Activated naive CD4-positive, alpha-beta T cell treated with anti-CD3 and anti-CD28 coated beads, Interleukin-2, amount 50 U/mL, for 24 hours (primary cell): ENCODE measurements at regions not wholly inside any gene's neighbourhood (a gene's known extent, or its start where the extent isn't known, plus 50 kb on each side); places are given as distances from the start of the nearest gene placed in this dataset.
"Not testable (repeated sequence)": the region's sequence is repeated elsewhere in the genome, so short reads cannot be mapped to it uniquely, and the experiment has no call there.

Experiments used
- H3K27ac Mint-ChIP-seq: one replicate; pipeline ENCODE4 v1.8.0; 2021; ENCODE audit warnings: mild to moderate bottlenecking, mixed read lengths
- H3K27me3 Mint-ChIP-seq: one replicate; pipeline ENCODE4 v1.8.0; 2021; ENCODE audit warnings: mixed read lengths
- H3K36me3 Mint-ChIP-seq: one replicate; pipeline ENCODE4 v1.8.0; 2021; ENCODE audit warnings: mixed read lengths
- H3K4me1 Mint-ChIP-seq: one replicate; pipeline ENCODE4 v1.8.0; 2021; ENCODE audit warnings: mixed read lengths
- H3K4me3 Mint-ChIP-seq: one replicate; pipeline ENCODE4 v1.8.0; 2021; ENCODE audit warnings: mild to moderate bottlenecking, mixed read lengths
- H3K9me3 Mint-ChIP-seq: one replicate; pipeline ENCODE4 v1.8.0; 2021; ENCODE audit warnings: mixed read lengths

DNA sequence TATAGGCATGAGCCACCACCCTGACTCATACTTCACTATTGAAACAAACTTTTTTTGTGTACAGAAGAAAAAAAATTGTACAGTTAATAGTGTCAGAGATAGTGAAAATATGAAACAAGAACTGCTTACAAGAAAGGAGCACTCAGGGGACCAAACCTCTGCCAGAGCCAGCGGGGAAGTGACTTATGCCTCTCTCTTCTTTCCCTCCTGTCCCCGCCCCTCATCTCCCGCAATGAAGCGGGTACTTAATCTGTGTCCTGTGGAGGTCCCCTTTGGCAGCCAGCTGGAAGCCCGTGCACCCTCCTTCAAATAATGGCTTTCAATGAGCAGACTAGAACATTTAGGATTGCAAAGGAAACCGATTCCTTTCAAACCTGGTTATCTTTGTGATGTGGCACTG lies 51.5 kb downstream of the PPIAL4A start:
- not testable (repeated sequence) for H3K36me3 Mint-ChIP-seq, H3K9me3 Mint-ChIP-seq, H3K27me3 Mint-ChIP-seq
- peaks cover 40% of the 10 kb centered on the region for H3K4me1 Mint-ChIP-seq
- peak overlapping the region; percentile 98 for H3K27ac Mint-ChIP-seq
- H3K4me3 Mint-ChIP-seq, result peak overlapping the region; percentile 94

DNA sequence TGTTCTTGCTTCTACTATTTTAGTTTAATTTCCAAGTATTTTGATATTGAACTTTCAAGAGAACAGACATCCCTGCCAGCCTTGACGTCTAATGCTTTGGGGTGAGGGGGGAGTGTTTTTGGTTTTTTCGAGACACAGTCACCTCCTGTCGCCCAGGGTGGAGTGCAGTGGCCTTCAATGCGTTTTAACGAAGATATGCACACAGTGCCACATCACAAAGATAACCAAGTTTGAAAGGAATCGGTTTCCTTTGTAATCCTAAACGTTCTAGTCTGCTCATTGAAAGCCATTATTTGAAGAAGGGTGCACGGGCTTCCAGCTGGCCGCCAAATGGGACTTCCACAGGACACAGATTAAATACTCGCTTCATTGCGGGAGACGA lies 52.3 kb downstream of the PPIAL4A start:
- H3K27me3 Mint-ChIP-seq, H3K9me3 Mint-ChIP-seq, H3K36me3 Mint-ChIP-seq: not testable (repeated sequence)
- Mint-ChIP-seq H3K27ac (peak overlapping the region; percentile 100), H3K4me3 (peak overlapping the region; percentile 94), H3K4me1 (peaks cover 40% of the 10 kb centered on the region)

DNA sequence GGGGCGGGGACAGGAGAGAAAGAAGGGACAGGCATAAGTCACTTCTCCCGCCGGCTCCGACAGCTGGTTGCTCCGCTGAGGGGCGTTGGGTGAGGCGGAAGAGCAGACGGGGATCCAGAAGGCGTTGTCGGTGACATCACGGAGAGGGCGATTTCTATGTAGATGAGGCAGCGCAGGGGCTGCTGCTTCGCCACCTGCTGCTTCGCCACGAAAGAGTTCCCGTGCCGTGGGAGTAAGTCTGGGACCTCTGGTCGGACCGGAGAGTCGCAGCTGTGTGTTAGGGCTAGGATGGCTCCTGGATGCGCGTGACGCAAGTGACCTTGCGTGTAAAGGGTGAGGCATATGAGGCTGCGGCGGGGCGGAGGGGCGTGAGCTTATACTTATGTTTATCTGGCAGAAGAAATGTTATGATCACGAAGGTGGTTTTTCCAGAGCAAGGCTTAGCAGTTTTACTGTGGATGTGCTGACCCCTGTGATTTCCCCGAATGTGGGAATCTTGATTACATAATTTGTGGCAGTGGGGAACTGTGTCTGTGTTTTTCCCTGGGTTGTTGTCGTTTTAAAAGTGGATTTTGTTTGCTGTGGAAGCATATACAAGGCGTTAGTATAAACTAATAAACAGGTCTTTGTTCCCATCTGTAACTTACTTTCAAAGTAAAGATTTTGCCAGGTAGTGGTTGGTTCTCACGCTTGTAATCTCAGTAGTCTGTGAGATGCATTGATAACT lies 52.8 kb downstream of the PPIAL4A start:
- peak overlapping the region; percentile 94 for H3K4me3 Mint-ChIP-seq
- H3K9me3 Mint-ChIP-seq, H3K36me3 Mint-ChIP-seq, H3K27me3 Mint-ChIP-seq: not testable (repeated sequence)
- peak overlapping the region; percentile 100 for H3K27ac Mint-ChIP-seq
- H3K4me1 Mint-ChIP-seq, result peaks cover 40% of the 10 kb centered on the region

DNA sequence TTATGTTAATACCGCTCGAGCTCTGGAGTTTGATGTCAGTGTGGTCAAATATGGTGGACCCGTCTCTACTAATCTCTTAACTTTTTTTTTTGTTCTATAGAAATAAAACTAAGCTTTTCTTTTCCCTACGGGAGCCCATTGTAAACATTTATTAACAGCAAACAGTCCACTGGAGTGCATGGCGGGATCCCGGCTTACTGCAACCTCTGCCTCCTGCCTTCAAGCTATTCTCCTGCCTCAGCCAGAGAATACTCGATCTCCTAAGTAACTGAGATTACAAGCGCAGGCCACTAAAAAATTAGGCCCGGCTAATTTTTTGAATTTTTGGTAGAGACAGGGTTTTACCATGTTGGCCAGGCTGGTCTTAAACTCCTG lies 53.4 kb downstream of the PPIAL4A start:
- Mint-ChIP-seq H3K4me3 (peak overlapping the region; percentile 94), H3K4me1 (peaks cover 42% of the 10 kb centered on the region), H3K27ac (peak overlapping the region; percentile 100)
- not testable (repeated sequence) for H3K9me3 Mint-ChIP-seq, H3K36me3 Mint-ChIP-seq, H3K27me3 Mint-ChIP-seq

DNA sequence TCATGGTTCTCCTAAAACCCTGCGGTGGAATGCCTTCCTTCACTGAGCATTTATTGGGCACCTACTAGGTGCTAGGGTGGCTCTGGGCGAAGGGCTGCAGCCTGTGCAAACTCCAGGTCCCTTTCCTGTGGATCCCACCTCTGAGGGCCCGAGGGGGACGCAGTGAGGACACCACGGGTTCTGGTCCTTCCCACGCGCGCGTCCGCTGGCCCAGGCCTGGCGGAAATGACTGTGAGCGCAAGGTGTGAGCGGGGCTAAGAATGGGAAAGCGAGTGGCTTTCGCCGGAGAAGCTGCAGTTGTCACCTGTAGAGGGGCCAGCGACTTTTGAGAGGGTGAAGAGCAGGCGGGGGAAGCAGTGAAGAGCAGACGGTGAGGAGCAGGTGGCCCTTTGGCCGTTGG lies 55.1 kb downstream of the PPIAL4A start:
- peaks cover 34% of the 10 kb centered on the region for H3K4me1 Mint-ChIP-seq
- not testable (repeated sequence) for H3K27ac Mint-ChIP-seq, H3K9me3 Mint-ChIP-seq, H3K4me3 Mint-ChIP-seq, H3K36me3 Mint-ChIP-seq, H3K27me3 Mint-ChIP-seq

DNA sequence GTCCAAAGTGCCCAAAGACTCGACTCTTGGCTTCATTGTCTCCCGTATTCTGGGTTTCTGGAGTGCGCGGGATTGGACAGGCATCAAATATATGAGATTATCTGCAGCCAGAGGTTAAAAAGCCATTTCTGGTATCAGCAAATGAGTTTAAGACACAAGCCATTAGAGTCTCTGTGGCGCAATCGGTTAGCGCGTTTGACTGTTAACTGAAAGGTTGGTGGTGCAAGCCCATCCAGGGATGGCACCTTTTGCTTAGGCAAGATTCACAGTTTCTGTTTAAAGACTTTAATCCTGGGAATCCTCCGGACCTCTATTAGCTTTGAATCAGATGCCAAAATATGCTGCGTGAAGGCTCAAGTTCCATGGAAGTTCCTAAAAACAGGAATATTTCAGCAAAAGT lies 55.6 kb downstream of the PPIAL4A start:
- H3K9me3 Mint-ChIP-seq, H3K27ac Mint-ChIP-seq, H3K4me3 Mint-ChIP-seq, H3K36me3 Mint-ChIP-seq, H3K27me3 Mint-ChIP-seq: not testable (repeated sequence)
- H3K4me1 Mint-ChIP-seq, result peaks cover 33% of the 10 kb centered on the region

DNA sequence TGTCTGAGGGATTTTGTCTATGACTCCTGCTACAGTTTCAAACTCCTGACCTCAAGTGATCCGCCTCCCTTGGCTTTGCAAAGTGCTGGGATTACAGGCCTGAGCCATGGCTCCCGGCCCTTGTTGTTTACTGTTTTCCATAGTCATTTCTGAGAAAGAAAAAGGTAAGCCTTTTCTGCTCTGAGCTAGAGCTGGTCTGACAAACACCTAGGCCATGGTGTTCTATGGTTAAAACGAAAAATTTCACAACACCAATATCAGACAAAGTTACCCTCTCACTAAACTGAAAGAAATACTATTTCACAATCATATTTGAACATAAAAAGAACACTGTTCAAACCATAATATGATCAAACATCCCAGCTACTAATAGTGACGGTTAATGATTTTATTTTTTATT lies 57.5 kb downstream of the PPIAL4A start:
- not testable (repeated sequence) for H3K4me3 Mint-ChIP-seq, H3K27me3 Mint-ChIP-seq, H3K36me3 Mint-ChIP-seq, H3K9me3 Mint-ChIP-seq, H3K27ac Mint-ChIP-seq
- peaks cover 21% of the 10 kb centered on the region for H3K4me1 Mint-ChIP-seq

DNA sequence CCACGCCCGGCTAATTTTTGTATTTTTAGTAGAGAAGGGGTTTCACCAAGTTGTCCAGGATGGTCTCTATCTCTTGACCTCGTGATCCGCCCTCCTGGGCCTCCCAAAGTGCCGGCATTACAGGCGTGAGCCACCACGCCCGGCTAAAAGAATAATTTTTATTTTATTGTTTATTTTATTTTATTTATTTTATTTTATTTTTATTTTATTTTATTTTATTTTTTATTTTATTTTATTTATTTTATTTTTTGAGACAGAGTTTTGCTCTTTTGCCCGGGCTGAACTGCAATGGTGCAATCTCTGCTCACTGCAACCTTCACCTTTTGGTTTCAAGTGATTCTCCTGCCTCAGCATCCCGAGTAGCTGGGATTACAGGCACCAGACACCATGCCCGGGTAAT lies 60.2 kb downstream of the PPIAL4A start:
- H3K4me1 Mint-ChIP-seq, H3K4me3 Mint-ChIP-seq, H3K9me3 Mint-ChIP-seq, H3K27me3 Mint-ChIP-seq, H3K27ac Mint-ChIP-seq: not testable (repeated sequence)
- H3K36me3 Mint-ChIP-seq, result peaks cover 12% of the 10 kb centered on the region

DNA sequence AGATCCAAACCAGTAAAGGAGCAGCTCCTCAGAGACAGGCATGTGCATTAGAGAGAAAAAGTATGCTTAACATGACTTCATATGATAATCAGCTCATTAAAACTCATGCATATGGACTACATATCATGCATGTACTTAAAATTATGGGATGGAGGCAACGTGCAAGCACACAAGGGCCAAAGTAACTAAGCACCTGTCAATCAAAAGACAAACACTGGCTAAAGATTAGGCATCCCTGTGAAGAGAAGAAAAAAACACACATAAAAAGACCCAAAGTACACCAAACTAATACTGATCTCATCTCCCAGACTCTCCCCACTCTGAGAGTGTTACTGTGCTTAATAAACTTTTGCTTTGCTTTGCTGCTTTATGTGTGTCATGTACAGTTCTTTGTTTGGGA lies 61.1 kb downstream of the PPIAL4A start:
- peaks cover 15% of the 10 kb centered on the region for H3K36me3 Mint-ChIP-seq
- not testable (repeated sequence) for H3K4me3 Mint-ChIP-seq, H3K4me1 Mint-ChIP-seq, H3K27ac Mint-ChIP-seq, H3K9me3 Mint-ChIP-seq, H3K27me3 Mint-ChIP-seq

DNA sequence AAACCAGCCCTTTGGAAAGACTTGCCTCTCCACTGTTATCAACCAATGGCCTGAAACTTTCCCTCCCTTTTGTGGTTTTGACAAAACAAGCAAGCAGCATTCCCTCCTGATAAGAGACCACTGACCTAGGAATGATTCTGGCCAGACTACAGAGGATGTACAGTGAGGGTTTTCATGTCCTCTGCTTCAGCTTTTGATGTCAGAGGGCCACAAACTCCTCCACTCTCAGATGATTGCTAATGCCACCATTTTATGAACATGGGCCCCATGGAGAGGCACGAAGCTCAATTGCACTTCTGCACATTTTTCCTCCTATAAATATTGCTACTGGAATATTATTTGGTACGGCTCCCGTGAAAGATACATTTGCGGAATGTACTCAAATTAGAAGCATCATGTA lies 61.5 kb downstream of the PPIAL4A start:
- not testable (repeated sequence) for H3K9me3 Mint-ChIP-seq, H3K4me3 Mint-ChIP-seq, H3K4me1 Mint-ChIP-seq, H3K27ac Mint-ChIP-seq, H3K27me3 Mint-ChIP-seq
- peaks cover 15% of the 10 kb centered on the region for H3K36me3 Mint-ChIP-seq

DNA sequence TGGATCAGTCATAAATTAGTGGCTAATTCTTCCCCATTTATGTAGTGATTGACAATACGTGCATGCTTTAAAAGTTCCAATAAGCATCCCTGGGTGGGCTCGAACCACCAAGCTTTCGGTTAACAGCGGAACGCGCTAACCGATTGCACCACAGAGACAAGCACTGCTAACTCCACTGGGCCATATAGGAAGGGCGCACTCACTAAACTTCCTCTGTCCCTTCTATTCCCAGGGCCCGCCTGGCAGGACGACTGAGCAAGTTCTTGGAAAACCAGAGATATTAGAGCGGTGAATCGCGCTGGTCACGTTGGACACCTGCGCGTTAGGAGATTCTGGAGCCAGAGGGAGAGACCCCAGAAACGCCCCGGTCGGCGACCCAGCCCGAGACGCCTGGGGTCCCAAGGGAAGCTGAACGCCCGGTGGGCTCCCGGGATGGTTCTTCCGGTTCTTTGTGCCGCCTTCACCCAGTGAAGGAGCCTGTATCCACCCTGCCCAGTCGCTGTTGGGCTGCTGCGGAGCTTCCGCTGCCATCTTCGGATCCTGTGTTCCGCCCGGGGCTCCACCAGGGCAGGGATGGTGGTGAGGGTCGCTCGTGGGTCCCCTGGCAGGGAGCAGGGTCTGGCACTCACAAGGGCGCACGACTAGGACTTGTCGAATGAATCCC lies 62.8 kb downstream of the PPIAL4A start:
- peaks cover 10% of the 10 kb centered on the region for H3K4me1 Mint-ChIP-seq
- H3K27me3 Mint-ChIP-seq, H3K4me3 Mint-ChIP-seq, H3K27ac Mint-ChIP-seq, H3K9me3 Mint-ChIP-seq: not testable (repeated sequence)
- H3K36me3 Mint-ChIP-seq, result peaks cover 15% of the 10 kb centered on the region

DNA sequence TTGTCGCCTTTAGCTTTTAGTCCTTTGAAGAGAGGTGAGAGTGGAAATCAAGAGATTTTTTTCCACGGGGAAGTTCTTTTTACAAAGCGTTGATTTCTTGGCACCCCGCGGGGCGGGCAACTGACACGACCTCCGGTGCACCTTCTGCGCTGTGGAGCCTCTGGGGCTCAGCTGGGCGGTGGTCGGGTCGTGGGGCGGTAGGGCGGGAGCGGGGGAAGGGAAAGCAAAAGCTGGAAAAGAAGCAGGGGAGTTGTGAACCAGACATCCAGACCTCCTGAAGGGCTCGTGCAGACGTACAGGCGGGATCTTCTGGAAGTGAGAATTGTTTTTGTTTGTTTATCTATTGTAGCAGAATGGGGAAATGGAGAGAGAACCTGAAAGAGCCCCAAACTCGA lies 63.3 kb downstream of the PPIAL4A start:
- H3K27ac Mint-ChIP-seq, H3K27me3 Mint-ChIP-seq, H3K4me3 Mint-ChIP-seq, H3K9me3 Mint-ChIP-seq, H3K4me1 Mint-ChIP-seq: not testable (repeated sequence)
- peaks cover 15% of the 10 kb centered on the region for H3K36me3 Mint-ChIP-seq

DNA sequence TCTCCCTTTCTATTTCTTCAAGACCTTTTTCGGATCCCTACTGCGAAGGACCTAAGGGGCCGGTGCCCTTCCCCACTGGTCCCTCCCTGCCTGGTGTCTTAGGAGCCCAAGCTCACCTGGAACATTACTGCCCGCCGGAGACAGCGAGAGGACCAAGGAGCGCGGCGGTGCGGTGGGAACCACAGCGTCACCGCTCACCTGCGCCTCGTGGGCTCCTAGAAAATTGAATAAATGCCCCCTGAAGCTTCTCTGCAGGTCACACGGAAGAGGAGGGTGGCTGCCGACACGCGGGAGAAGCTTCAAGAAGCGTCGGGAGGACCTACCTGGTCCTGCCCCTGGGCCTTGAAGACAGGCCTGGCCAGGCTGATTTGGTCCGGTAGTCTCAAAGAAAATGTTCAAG lies 65.2 kb downstream of the PPIAL4A start:
- peaks cover 13% of the 10 kb centered on the region for H3K36me3 Mint-ChIP-seq
- H3K4me1 Mint-ChIP-seq, result peaks cover 5% of the 10 kb centered on the region
- no peak overlapping the region for H3K27ac Mint-ChIP-seq
- no peaks in the 10 kb centered on the region for H3K27me3 Mint-ChIP-seq
- no peaks in the 10 kb centered on the region for H3K9me3 Mint-ChIP-seq
- no peak overlapping the region for H3K4me3 Mint-ChIP-seq

DNA sequence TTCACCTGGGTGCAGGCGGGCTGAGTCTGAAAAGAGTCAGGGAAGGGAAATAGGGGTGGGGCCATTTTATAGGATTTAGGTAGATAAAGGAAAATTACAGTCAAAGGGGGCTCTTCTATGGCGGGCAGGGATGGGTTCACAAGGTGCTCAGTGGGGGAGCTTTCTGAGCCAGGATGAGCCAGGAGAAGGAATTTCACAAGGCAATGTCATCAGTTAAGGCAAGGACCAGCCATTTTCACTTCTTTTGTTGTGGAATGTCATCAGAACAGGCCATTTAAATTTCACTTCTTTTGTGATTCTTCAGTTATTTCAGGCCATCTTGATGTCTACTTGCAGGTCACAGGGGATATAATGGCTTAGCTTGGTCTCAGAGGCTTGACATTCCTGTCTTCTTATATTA lies 66.4 kb downstream of the PPIAL4A start:
- H3K9me3 Mint-ChIP-seq, H3K27me3 Mint-ChIP-seq, H3K4me1 Mint-ChIP-seq, H3K4me3 Mint-ChIP-seq, H3K27ac Mint-ChIP-seq: not testable (repeated sequence)
- H3K36me3 Mint-ChIP-seq, result peaks cover 13% of the 10 kb centered on the region

DNA sequence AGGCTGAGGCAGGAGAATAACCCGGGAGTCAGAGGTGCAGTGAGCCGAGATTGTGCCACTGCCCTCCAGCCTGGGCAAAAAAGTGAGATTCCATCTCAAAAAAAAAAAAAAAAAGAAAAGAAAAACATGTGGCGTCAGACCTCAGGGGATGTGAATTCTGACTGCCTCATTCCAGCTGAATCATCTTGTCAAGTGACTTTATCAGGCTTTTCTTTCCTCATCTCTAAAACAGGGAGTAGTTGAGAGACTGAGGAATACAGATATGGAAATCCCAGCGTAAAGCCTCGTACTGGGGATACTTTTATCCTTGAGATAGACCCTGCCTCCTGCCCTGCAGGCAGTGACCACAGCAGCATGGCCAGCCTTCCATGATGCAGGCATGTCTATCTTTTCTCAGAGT lies 76.4 kb downstream of the PPIAL4A start:
- H3K36me3 Mint-ChIP-seq, H3K9me3 Mint-ChIP-seq, H3K27ac Mint-ChIP-seq, H3K4me1 Mint-ChIP-seq, H3K4me3 Mint-ChIP-seq, H3K27me3 Mint-ChIP-seq: not testable (repeated sequence)

DNA sequence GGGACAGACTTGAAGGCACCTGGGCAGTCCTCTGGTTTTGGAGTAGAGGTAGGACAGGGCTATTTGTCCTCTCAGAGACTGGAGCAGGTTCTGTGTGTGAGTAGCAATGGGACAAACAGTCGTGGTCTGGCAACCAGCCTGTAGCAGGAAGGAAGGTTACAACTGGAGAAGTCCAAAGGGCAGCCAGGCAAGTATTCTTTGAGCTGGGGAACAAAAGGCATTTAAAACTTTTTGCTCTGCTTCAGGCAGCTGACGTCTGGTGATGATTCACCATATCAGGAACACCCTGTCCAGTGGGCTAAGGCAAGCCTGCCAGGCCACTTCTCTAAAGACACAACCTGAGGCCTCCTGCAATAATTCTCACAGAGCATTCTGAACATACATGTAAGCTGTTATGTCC lies 83.3 kb downstream of the PPIAL4A start:
- H3K4me1 Mint-ChIP-seq, H3K36me3 Mint-ChIP-seq, H3K27me3 Mint-ChIP-seq, H3K9me3 Mint-ChIP-seq, H3K4me3 Mint-ChIP-seq, H3K27ac Mint-ChIP-seq: not testable (repeated sequence)

DNA sequence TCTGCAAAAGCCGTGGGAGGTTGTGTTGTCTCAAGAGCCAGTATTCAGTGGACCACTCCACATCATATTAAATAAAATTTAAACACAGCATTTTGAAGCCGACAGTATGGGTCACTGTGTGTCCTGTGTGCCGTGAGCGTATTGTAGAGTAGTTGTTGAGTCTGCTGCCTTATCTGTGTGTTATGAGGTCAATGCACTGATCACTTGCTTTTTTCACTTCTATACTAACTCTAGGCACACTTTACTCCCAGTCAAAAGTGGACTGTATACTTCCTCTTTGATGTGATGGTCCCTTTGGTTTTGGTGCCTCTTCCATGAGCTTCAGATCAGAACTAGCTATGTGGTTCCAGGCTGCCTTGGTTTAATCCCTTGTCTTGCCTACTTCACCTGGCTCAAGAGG lies 84.3 kb downstream of the PPIAL4A start:
- not testable (repeated sequence) for H3K4me3 Mint-ChIP-seq, H3K9me3 Mint-ChIP-seq

More for the DNA sequence above, 84.3 kb downstream of the PPIAL4A start:
- not testable (repeated sequence) for H3K27me3 Mint-ChIP-seq, H3K4me1 Mint-ChIP-seq, H3K36me3 Mint-ChIP-seq, H3K27ac Mint-ChIP-seq
